Fibroblast of lung (primary cell): ENCODE measurements at regions not wholly inside any gene's neighbourhood (a gene's known extent, or its start where the extent isn't known, plus 50 kb on each side); places are given as distances from the start of the nearest gene placed in this dataset.

Experiments
- EZH2 ChIP-seq: IDR thresholded peaks from 2 replicates; pipeline ENCODE4 v1.5.1; 2012; ENCODE audit warnings: low read length, control low read depth, mild to moderate bottlenecking; ENCODE audit errors: missing control alignments
- TF ChIP-seq, protein P1 (sequence below), 2 donors: IDR thresholded peaks in 1 of 2; conservative IDR thresholded peaks in 1 of 2; 1 replicate in 1 of 2; 2 replicates in 1 of 2; pipeline ENCODE4 v1.5.1; 2011 to 2012; ENCODE audit warnings: low read length in 2 of 2, control low read depth in 1 of 2, inconsistent platforms in 1 of 2, low read depth in 1 of 2, mild to moderate bottlenecking in 1 of 2

DNA sequence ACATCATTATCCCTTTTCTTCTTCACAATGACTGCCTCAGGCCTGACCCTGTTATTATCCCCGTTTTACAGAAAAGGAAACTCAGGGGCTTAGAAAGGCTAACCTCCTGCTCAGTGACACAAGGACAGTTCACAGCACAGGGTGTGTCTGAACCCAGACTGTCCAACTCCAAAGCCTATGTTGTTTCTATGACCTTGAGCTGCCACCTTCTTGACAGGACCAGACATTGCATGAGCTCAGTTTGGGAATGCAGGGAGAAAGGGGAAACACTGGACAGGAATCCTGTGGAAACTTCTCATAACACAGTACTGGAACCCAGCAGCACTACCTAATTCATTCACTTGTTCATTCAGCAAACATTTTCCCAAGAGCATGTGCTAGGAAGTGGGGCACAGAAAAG lies 472.8 kb downstream of the CDK5RAP2 start:
- TF ChIP-seq, protein P1, sequence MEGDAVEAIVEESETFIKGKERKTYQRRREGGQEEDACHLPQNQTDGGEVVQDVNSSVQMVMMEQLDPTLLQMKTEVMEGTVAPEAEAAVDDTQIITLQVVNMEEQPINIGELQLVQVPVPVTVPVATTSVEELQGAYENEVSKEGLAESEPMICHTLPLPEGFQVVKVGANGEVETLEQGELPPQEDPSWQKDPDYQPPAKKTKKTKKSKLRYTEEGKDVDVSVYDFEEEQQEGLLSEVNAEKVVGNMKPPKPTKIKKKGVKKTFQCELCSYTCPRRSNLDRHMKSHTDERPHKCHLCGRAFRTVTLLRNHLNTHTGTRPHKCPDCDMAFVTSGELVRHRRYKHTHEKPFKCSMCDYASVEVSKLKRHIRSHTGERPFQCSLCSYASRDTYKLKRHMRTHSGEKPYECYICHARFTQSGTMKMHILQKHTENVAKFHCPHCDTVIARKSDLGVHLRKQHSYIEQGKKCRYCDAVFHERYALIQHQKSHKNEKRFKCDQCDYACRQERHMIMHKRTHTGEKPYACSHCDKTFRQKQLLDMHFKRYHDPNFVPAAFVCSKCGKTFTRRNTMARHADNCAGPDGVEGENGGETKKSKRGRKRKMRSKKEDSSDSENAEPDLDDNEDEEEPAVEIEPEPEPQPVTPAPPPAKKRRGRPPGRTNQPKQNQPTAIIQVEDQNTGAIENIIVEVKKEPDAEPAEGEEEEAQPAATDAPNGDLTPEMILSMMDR (conservative IDR thresholded peaks at IDR 0.05 in 1 of 2, IDR thresholded peaks at IDR 0.05 in 1 of 2; ENCODE audit: low read depth in 1 of 2, low read length in 2 of 2) = no peak
- TF ChIP-seq EZH2 = no peak
